Stimulated activated CD8-positive, alpha-beta memory T cell treated with anti-CD3 and anti-CD28 coated beads, Interleukin-2, amount 100 ng/mL, for 48 hours (primary cell): ENCODE measurements at regions not wholly inside any gene's neighbourhood (a gene's known extent, or its start where the extent isn't known, plus 50 kb on each side); places are given as distances from the start of the nearest gene placed in this dataset.

Experiments used
- DNase-seq, 2 donors: peaks; one replicate each; pipeline ENCODE4 v3.0.0-alpha.2; 2020; ENCODE audit warnings: low read depth in 2 of 2

DNA sequence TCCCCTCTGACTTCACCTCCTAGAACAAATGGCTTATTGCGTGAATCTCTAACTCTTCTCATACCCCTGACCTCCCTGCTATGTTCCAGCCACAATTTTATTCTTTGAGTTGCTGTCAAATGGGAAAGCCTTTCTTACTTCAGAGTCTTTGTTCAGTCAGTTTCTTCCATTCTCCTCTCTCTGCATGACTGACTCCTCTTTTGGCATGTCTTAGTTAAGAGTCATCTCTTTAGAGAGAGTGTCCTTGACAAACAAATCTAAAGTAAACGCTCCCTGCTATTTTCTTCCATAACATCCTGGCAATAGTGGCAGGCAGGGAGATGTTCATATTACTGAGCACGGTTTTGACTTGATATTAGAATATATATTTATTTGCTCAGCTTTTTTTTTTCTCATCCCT is 170.7 kb upstream of the ERBB4 start:
- DNase-seq, result no peak

DNA sequence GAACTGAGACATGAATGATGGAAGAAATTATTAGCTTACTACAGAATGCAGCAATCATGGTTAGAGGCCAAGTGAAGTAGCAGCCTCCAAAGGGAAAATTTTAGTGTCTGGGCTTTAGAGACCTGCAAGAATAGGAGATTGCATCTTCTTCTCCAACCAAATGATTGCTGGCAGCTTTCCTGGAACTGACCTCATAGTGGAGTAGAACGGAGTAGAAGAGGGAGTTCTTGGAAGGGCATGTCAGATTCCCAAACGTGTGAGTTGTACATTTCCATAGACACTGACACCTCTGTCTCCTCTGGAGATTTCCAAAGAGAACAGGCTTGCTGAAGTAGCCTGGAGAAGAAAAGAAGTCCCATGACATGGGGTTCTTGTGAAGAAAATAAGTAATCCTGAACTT is 169.8 kb upstream of the ERBB4 start:
- no peak for DNase-seq

- DNase-seq, result no peak
Observed at GRCh38 chr2:212695426-212695825, 156.8 kb upstream of the ERBB4 start.

- no peak for DNase-seq
Observed at GRCh38 chr2:212694398-212694797, 155.8 kb upstream of the ERBB4 start.

- DNase-seq, result no peak
Observed at GRCh38 chr2:212692466-212692865, 153.9 kb upstream of the ERBB4 start.

DNA sequence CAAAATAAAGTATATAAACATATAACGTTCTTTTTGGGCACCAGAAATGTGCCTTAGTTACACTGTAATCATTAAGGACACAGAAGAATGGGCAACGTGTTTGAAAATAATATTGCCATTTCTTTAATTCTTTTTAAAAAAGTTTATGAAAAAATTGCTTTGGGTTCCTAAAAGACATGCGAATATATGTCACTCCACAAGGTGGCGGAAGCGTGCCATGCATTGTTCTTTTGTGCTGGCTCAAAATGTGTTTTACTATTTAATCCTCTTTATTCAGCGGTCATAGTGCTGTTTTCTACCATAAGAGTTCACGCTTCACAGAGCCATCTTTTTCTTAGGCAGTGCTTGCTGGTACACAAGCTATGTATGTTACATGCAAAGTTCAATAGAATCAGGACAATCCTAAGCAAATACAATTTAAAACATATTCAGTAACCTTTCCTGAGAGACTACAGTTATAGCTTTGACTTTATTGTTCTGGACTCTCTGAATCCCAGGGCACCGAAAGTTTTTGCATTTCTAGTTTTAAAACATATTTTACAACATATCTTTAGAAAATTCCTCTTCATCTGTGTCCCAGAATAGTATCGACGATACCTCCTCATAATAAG is 147.8 kb upstream of the ERBB4 start:
- DNase-seq, result peak; percentile 19 to 33

GRCh38 chr2:212683346-212684097 is 144.9 kb upstream of the ERBB4 start:
- no peak for DNase-seq

DNA sequence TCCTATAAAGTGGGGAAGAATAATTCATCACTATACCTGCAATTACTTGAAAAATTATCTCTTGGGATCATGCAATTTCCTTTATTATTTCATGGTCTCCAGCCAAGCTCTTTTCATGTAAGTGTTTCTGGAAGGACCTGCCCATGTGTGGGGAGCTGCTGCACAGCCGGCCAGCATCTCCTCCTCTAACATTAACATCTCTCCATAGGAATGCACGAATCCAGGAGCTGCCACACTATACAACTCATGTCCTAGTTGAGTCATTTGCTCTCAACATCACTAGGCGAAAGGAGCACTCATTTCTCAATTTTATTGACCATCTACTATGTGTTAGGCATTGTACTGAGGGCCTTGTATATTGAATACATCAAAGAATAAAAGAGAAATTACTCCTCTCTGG is 144.3 kb upstream of the ERBB4 start:
- DNase-seq, result no peak

- DNase-seq, result no peak
Observed at GRCh38 chr2:212677466-212677865, 138.9 kb upstream of the ERBB4 start.

DNA sequence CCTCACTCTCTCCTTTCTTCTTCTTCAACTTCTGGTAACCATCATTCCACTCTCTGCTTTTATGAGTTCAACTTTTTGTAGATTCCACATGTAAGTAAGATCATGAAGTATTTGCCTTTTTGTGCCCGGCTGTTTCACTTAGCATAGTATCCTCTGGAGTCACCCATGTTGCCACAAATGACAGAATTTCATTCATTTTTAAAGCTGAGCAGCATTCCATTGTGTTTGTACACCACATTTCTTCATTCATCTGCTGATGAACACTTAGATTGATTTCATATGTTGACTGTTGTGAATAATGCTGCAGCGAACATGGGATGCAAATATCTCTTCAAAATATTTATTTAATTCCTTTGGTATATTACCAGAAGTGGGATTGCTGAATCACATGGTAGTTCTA is 133.6 kb upstream of the ERBB4 start:
- DNase-seq, result no peak

- DNase-seq, result no peak
Observed at GRCh38 chr2:212669761-212670160, 131.2 kb upstream of the ERBB4 start.

DNA sequence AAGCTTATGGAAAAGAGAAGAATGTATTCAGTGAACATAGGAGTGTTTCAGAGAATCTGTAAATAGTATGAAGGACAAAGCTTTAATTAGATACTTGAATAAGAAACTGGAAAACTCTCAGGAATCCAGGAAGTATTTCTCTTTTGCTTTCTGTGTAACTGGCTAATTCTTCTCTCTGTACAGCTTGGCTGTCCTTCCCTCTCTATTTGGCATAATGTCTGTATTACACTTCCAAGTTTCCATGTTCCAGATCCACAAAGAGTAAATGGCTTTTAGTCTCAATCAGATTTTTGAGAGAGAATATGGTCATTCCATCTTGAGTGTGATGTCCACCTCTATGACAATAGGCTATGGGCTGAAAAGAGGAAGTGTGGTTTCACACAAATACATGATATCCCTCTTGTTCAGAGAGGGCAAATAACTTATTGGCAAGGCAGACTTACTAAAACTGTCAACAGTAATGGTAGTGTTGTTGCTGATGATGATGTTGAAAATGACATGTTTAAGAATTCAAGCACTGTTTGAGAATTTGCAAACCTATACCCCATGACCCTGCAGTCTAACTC is 129.2 kb upstream of the ERBB4 start:
- no peak for DNase-seq

DNA sequence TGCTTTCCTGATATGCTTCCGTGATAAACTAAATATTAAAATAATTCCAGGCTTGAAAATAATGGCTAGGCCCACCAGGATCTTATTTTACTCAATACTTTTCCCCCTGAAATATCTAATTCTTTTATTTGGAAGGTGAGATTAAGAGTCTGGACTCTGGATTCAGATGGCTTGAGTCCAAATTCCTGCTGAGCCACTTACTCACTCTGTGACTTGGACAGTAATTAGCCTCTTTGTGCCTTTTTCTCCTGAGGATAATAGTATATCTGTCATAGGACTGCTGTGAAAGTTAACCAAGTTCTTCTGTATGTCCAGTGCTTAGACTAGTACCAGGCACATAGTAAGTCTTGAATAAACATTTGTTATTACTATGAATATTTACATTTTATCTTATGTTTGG is 127.3 kb upstream of the ERBB4 start:
- DNase-seq, result no peak

GRCh38 chr2:212659441-212659840 is 120.8 kb upstream of the ERBB4 start:
- DNase-seq, result no peak

DNA sequence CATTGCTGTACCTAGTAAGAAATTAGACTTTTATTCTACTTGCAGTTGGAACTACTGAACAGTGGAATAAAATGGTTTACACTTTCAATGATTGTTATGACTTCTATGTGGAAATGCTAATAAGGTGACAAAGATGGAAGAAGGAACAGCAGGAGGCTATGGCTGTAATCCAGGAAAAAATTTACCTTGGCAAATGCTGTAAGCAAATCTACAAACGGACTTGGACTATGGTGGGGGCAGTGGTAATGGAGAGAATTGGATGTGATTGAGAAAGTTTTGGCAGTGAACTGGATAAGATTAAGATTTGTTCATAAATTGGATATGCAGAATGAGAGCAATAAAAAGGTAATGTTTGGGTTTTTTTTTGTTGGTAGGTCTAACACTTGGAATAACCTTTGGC is 111.0 kb upstream of the ERBB4 start:
- no peak for DNase-seq

- DNase-seq, result no peak
Observed at GRCh38 chr2:212646698-212647366, 108.2 kb upstream of the ERBB4 start.

DNA sequence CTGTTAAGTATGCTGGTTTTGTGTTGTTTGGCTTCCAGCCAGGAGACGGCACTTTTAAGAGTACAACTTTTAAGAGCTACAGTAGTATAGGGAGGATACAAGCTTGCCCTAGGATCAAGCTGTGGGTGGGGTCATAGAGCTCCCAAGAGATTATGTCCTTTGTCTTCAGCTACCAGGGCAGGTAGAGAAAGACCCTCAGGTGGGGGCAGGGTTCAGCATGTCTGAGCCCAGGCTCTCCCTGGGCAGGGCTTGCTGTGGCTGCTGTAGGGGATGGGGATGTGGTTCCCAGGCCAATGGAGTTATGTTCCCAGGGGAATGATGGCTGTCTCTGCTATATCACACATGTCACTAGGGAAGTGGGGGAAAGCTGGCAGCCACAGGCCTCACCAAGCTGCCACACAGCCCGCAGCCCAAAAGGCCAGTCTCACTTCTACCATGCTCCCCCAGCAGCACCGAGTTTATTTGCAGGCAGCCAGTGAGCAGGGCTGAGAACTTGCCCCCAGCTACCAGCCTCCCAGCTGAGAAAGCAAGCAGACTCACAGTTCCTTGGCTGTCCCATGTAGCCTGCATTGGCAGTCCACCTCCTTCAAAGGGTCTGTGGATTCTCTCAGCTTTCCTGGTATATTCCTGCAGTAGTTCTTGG is 105.7 kb upstream of the ERBB4 start:
- no peak for DNase-seq

DNA sequence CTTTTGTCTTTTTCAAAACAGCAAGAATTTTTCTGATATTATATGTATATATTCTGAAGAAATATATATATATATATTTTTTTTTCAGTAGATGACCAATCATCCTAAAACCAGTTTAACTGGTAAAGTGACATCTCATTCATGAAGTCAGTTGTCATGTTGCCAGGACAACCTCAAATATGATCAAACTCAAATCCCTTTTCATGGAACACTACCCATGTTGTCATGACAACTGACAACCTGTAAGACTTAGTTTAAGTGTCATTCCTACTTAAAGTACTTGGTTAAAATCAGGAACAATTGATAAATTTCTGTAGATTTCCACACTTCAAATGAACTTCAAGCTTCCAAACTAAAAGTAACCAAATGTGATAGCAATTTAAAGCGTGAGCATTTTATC is 101.8 kb upstream of the ERBB4 start:
- DNase-seq, result no peak

- no peak for DNase-seq
Observed at GRCh38 chr2:212638694-212639093, 100.1 kb upstream of the ERBB4 start.

GRCh38 chr2:212628586-212628985 is 90.0 kb upstream of the ERBB4 start:
- DNase-seq, result no peak

GRCh38 chr2:212626371-212626918 is 87.8 kb upstream of the ERBB4 start:
- DNase-seq, result no peak

- DNase-seq, result no peak
Observed at GRCh38 chr2:212619954-212620353, 81.4 kb upstream of the ERBB4 start.
